Ishikawa (cell line): ENCODE measurements at regions not wholly inside any gene's neighbourhood (a gene's known extent, or its start where the extent isn't known, plus 50 kb on each side); places are given as distances from the start of the nearest gene placed in this dataset.

Experiments used
- CEBPB ChIP-seq: IDR thresholded peaks from 2 replicates; pipeline ENCODE4 v1.6.1; 2012
- CREB1 ChIP-seq: IDR thresholded peaks from 2 replicates; pipeline ENCODE4 v1.6.1; 2012; ENCODE audit warnings: low read depth
- EGR1 ChIP-seq: IDR thresholded peaks from 2 replicates; pipeline ENCODE4 v1.6.1; 2012
- EP300 ChIP-seq: IDR thresholded peaks from 2 replicates; pipeline ENCODE4 v1.6.1; 2012; ENCODE audit warnings: borderline replicate concordance
- FOXM1 ChIP-seq: IDR thresholded peaks from 2 replicates; pipeline ENCODE4 v1.6.1; 2012; ENCODE audit warnings: low read depth, borderline replicate concordance
- NFIC ChIP-seq: IDR thresholded peaks from 2 replicates; pipeline ENCODE4 v1.6.1; 2012
- RAD21 ChIP-seq: IDR thresholded peaks from 2 replicates; pipeline ENCODE4 v1.6.1; 2012; ENCODE audit warnings: low read depth
- TAF1 ChIP-seq: IDR thresholded peaks from 2 replicates; pipeline ENCODE4 v1.6.1; 2012; ENCODE audit warnings: low read depth, mild to moderate bottlenecking
- TCF12 ChIP-seq: IDR thresholded peaks from 2 replicates; pipeline ENCODE4 v1.6.1; 2012; ENCODE audit warnings: low read depth
- TEAD4 ChIP-seq: IDR thresholded peaks from 2 replicates; pipeline ENCODE4 v1.6.1; 2012
- YY1 ChIP-seq: IDR thresholded peaks from 2 replicates; pipeline ENCODE4 v1.6.1; 2012; ENCODE audit warnings: low read depth
- ZBTB7A ChIP-seq: IDR thresholded peaks from 2 replicates; pipeline ENCODE4 v1.6.1; 2012; ENCODE audit warnings: low read depth
- TF ChIP-seq, protein P1 (sequence below): IDR thresholded peaks from 2 replicates; pipeline ENCODE4 v1.6.1; 2012
- TF ChIP-seq, protein P2 (sequence below): IDR thresholded peaks from 2 replicates; pipeline ENCODE4 v1.6.1; 2012
- TF ChIP-seq, protein P3 (sequence below): IDR thresholded peaks from 2 replicates; pipeline ENCODE4 v1.6.1; 2012; ENCODE audit warnings: low read depth, mild to moderate bottlenecking

DNA sequence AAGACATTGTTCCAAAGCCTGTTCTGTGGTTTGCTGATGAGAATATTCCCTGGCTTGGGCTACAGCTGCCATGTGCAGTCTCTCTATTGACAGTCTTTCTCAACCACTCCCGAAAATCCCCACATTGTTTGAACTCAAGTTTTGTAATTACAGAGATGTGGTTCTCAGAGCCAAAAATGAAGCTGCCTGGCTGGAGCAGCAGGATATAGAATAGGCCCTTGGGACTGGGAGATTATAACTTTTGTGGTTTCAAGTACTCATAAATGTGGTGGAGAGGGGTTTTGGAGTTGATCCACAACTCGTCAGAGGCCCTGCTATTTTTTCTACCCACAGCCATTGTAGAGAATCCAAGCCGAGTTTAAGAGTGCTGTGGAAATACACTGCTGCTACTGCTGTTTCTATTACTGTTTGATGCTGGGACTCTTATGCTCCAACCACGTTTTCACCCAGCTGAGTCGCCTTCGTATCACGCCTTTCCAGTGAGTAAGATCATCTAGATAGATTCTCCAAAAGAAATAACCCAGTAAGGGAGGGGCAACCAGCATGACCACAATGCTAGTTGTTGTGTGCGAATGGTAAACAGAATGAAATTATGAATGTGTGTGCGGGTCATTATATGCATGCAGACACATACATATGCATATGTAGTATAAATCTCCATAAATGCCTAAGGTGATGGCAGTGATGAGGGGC is 57.1 kb upstream of the ATXN3L start:
- TF ChIP-seq RAD21, result no peak
- no peak for TF ChIP-seq TEAD4
- no peak for TF ChIP-seq EP300
- TF ChIP-seq, protein P1, sequence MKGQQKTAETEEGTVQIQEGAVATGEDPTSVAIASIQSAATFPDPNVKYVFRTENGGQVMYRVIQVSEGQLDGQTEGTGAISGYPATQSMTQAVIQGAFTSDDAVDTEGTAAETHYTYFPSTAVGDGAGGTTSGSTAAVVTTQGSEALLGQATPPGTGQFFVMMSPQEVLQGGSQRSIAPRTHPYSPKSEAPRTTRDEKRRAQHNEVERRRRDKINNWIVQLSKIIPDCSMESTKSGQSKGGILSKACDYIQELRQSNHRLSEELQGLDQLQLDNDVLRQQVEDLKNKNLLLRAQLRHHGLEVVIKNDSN, result no peak
- no peak for TF ChIP-seq NFIC
- no peak for TF ChIP-seq EGR1
- TF ChIP-seq TCF12, result no peak
- TF ChIP-seq, protein P2, sequence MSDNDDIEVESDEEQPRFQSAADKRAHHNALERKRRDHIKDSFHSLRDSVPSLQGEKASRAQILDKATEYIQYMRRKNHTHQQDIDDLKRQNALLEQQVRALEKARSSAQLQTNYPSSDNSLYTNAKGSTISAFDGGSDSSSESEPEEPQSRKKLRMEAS, result no peak
- TF ChIP-seq, protein P3, sequence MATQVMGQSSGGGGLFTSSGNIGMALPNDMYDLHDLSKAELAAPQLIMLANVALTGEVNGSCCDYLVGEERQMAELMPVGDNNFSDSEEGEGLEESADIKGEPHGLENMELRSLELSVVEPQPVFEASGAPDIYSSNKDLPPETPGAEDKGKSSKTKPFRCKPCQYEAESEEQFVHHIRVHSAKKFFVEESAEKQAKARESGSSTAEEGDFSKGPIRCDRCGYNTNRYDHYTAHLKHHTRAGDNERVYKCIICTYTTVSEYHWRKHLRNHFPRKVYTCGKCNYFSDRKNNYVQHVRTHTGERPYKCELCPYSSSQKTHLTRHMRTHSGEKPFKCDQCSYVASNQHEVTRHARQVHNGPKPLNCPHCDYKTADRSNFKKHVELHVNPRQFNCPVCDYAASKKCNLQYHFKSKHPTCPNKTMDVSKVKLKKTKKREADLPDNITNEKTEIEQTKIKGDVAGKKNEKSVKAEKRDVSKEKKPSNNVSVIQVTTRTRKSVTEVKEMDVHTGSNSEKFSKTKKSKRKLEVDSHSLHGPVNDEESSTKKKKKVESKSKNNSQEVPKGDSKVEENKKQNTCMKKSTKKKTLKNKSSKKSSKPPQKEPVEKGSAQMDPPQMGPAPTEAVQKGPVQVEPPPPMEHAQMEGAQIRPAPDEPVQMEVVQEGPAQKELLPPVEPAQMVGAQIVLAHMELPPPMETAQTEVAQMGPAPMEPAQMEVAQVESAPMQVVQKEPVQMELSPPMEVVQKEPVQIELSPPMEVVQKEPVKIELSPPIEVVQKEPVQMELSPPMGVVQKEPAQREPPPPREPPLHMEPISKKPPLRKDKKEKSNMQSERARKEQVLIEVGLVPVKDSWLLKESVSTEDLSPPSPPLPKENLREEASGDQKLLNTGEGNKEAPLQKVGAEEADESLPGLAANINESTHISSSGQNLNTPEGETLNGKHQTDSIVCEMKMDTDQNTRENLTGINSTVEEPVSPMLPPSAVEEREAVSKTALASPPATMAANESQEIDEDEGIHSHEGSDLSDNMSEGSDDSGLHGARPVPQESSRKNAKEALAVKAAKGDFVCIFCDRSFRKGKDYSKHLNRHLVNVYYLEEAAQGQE, result no peak

DNA sequence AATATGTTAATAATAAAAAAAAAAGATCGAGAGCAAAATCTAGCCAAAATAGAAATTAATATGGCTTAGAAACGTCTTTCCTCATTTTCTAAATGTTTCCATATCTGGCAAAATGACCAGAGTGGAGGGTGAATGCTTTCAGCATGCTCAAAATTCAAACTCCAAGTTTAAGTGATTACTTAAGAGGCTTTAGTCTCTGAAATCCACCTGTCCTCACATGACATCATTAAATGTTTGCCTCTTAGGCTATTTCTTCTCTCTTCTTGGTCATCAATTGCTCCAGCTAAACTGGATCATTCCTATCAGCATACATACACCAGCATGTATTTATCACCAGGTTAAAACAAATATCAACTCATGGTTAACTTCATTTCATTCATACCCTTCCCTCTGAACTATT is 54.5 kb upstream of the ATXN3L start:
- TF ChIP-seq, protein P2, result no peak
- TF ChIP-seq FOXM1 (no peak), NFIC (no peak), EGR1 (no peak), TAF1 (no peak), CEBPB (no peak), ZBTB7A (no peak), YY1 (no peak), RAD21 (no peak), EP300 (no peak), CREB1 (no peak), TEAD4 (no peak), TCF12 (no peak)
- TF ChIP-seq, protein P3, result no peak
- TF ChIP-seq, protein P1, result no peak

DNA sequence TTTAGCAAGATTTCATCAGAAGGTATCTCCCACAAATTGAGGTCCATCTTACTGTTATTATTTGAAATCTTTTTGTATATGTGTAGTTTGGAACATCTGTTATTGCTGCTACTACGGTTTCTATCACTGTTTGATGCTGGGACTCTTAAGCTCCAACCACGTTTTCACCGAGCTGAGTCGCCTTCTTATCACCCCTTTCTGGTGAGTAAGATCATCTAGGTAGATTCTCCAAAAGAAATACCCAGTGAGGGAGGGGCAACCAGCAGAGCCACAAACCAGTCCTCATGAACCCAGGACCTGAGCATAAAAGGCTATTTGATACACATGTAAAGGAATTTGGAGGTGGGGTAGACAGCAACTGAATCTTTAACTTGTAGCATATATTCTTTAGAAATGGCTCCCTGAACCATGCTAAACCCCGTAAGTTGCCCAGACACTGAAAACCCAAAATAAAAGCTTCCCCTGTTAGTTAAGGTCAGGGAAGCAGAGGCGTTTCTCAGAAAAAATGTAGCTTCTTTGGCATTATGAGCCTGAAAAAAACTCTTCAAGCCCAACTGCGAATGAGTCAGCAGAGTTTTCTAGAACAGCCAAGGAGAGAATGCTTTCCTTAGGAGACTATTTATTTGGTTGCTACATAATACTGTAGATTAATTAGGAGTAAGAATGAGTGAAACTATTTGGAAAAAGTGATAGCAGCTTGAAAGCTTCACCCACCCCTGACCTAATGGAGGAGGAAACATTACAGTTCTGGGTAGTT is 53.8 kb upstream of the ATXN3L start:
- TF ChIP-seq, protein P1, result no peak
- TF ChIP-seq, protein P3, result no peak
- TF ChIP-seq TCF12, result no peak
- no peak for TF ChIP-seq RAD21
- TF ChIP-seq ZBTB7A, result no peak

GRCh38 chrX:13373027-13373426 is 53.2 kb upstream of the ATXN3L start:
- TF ChIP-seq TCF12, result no peak
- TF ChIP-seq, protein P2, result no peak
- no peak for TF ChIP-seq TEAD4
- TF ChIP-seq FOXM1, result no peak
- no peak for TF ChIP-seq TAF1
- TF ChIP-seq CREB1, result no peak
- TF ChIP-seq YY1, result no peak
- TF ChIP-seq ZBTB7A, result no peak
- TF ChIP-seq NFIC, result no peak
- TF ChIP-seq, protein P1, result no peak
- no peak for TF ChIP-seq EP300
- TF ChIP-seq EGR1, result no peak
- no peak for TF ChIP-seq CEBPB
- no peak for TF ChIP-seq RAD21
